H9 (cell line): ENCODE measurements at regions not wholly inside any gene's neighbourhood (a gene's known extent, or its start where the extent isn't known, plus 50 kb on each side); places are given as distances from the start of the nearest gene placed in this dataset.

Experiments used
- DNase-seq: peaks from one replicate; pipeline ENCODE4 v3.0.0-alpha.2; 2017
- H2AFZ ChIP-seq: one replicate; pipeline ENCODE4 v1.6.1; 2013; ENCODE audit warnings: mild to moderate bottlenecking, low read length, control low read depth, moderate library complexity
- H2AK5ac ChIP-seq: 2 replicates; pipeline ENCODE4 v1.6.1; 2013; ENCODE audit warnings: low read length, control low read depth, mixed read lengths; ENCODE audit not compliant: insufficient read length
- H2BK120ac ChIP-seq: one replicate; pipeline ENCODE4 v1.6.1; 2013; ENCODE audit warnings: low read depth, mild to moderate bottlenecking, low read length, control low read depth, inconsistent platforms; ENCODE audit not compliant: poor library complexity, severe bottlenecking
- H2BK12ac ChIP-seq: 2 replicates; pipeline ENCODE4 v1.6.1; 2013; ENCODE audit warnings: low read length, control low read depth, mixed read lengths, low read depth; ENCODE audit not compliant: insufficient read length
- H2BK15ac ChIP-seq: 2 replicates; pipeline ENCODE4 v1.6.1; 2013; ENCODE audit warnings: low read depth, low read length, control low read depth
- H2BK20ac ChIP-seq: one replicate; pipeline ENCODE4 v1.6.1; 2013; ENCODE audit warnings: low read depth, mild to moderate bottlenecking, low read length, control low read depth, inconsistent platforms; ENCODE audit not compliant: poor library complexity, severe bottlenecking
- H2BK5ac ChIP-seq: 2 replicates; pipeline ENCODE4 v1.6.1; 2013; ENCODE audit warnings: low read length, control low read depth, mixed read lengths; ENCODE audit not compliant: insufficient read length
- H3K14ac ChIP-seq: 2 replicates; pipeline ENCODE4 v1.6.1; 2013; ENCODE audit warnings: low read length, control low read depth; ENCODE audit not compliant: insufficient read depth
- H3K18ac ChIP-seq: 2 replicates; pipeline ENCODE4 v1.6.1; 2013; ENCODE audit warnings: low read depth, mild to moderate bottlenecking, mixed read lengths, low read length, control low read depth; ENCODE audit not compliant: insufficient read length
- H3K23ac ChIP-seq: 2 replicates; pipeline ENCODE4 v1.6.1; 2013; ENCODE audit warnings: low read length, control low read depth, mixed read lengths, low read depth; ENCODE audit not compliant: insufficient read length
- H3K23me2 ChIP-seq: 2 replicates; pipeline ENCODE4 v1.6.1; 2013; ENCODE audit warnings: low read depth, mild to moderate bottlenecking, mixed read lengths, low read length, control low read depth; ENCODE audit not compliant: insufficient read length, poor library complexity, severe bottlenecking
- H3K27ac ChIP-seq: 2 replicates; pipeline ENCODE4 v1.5.1; 2013; ENCODE audit warnings: low read length, control low read depth, mixed read lengths, low read depth; ENCODE audit not compliant: insufficient read length
- H3K27me3 ChIP-seq: 2 replicates; pipeline ENCODE4 v1.6.1; 2013; ENCODE audit warnings: low read length, control low read depth, inconsistent platforms; ENCODE audit not compliant: insufficient read depth
- H3K4ac ChIP-seq: 2 replicates; pipeline ENCODE4 v1.6.1; 2013; ENCODE audit warnings: low read depth, mild to moderate bottlenecking, control low read depth, inconsistent platforms, low read length, moderate library complexity
- H3K4me1 ChIP-seq: 2 replicates; pipeline ENCODE4 v1.6.1; 2013; ENCODE audit warnings: low read length, control low read depth, inconsistent platforms; ENCODE audit not compliant: insufficient read depth
- H3K4me2 ChIP-seq: 2 replicates; pipeline ENCODE4 v1.6.1; 2013; ENCODE audit warnings: low read length, control low read depth, mixed read lengths; ENCODE audit not compliant: insufficient read length, insufficient read depth
- H3K56ac ChIP-seq: 2 replicates; pipeline ENCODE4 v1.6.1; 2013; ENCODE audit warnings: low read depth, mild to moderate bottlenecking, mixed read lengths, low read length, control low read depth; ENCODE audit not compliant: insufficient read length
- H3K79me1 ChIP-seq: 2 replicates; pipeline ENCODE4 v1.6.1; 2013; ENCODE audit warnings: low read depth, mild to moderate bottlenecking, moderate library complexity, low read length, control low read depth, inconsistent platforms; ENCODE audit not compliant: insufficient read depth, poor library complexity, severe bottlenecking
- H3K79me2 ChIP-seq: 2 replicates; pipeline ENCODE4 v1.6.1; 2013; ENCODE audit warnings: low read length, control low read depth, inconsistent platforms; ENCODE audit not compliant: insufficient read depth
- H3K9ac ChIP-seq: 2 replicates; pipeline ENCODE4 v1.6.1; 2013; ENCODE audit warnings: low read length, control low read depth, mixed read lengths; ENCODE audit not compliant: insufficient read length; ENCODE audit errors: extremely low read depth
- H3K9me3 ChIP-seq: one replicate; pipeline ENCODE4 v1.6.1; 2013; ENCODE audit warnings: low read depth, low read length, inconsistent platforms; ENCODE audit not compliant: control insufficient read depth
- H3T11ph ChIP-seq: one replicate; pipeline ENCODE4 v1.6.1; 2013; ENCODE audit warnings: mild to moderate bottlenecking, low read length, control low read depth, inconsistent platforms
- H4K20me1 ChIP-seq: one replicate; pipeline ENCODE4 v1.6.1; 2013; ENCODE audit not compliant: control insufficient read depth, insufficient read length, insufficient read depth
- H4K5ac ChIP-seq: 2 replicates; pipeline ENCODE4 v1.6.1; 2013; ENCODE audit warnings: low read depth, mild to moderate bottlenecking, mixed read lengths, low read length, control low read depth; ENCODE audit not compliant: insufficient read length
- H4K8ac ChIP-seq: replicated peaks from 2 replicates; pipeline ENCODE4 v1.6.1; 2013; ENCODE audit warnings: low read length, control low read depth, mixed read lengths, low read depth; ENCODE audit not compliant: insufficient read length
- H4K91ac ChIP-seq: 2 replicates; pipeline ENCODE4 v1.6.1; 2013; ENCODE audit warnings: low read depth, mild to moderate bottlenecking, moderate library complexity, mixed read lengths, low read length, control low read depth; ENCODE audit not compliant: insufficient read length
- H3K27ac Mint-ChIP-seq, 3 experiments: 2 replicates in 2 of 3; 3 replicates in 1 of 3; pipeline ENCODE4 v1.8.0; 2020 to 2021; ENCODE audit warnings: mixed read lengths in 3 of 3, mild to moderate bottlenecking in 1 of 3, moderate library complexity in 1 of 3
- H3K27me3 Mint-ChIP-seq: 2 replicates; pipeline ENCODE4 v1.8.0; 2021; ENCODE audit warnings: low read depth, mild to moderate bottlenecking, moderate library complexity, mixed read lengths
- H3K36me3 Mint-ChIP-seq, 3 experiments: 2 replicates in 2 of 3; 3 replicates in 1 of 3; pipeline ENCODE4 v1.8.0; 2020 to 2021; ENCODE audit warnings: low read depth in 3 of 3, mixed read lengths in 3 of 3; ENCODE audit not compliant: insufficient read depth in 1 of 3
- H3K4me1 Mint-ChIP-seq, 2 experiments: 2 replicates each; pipeline ENCODE4 v1.8.0; 2020; ENCODE audit warnings: mixed read lengths in 2 of 2
- H3K4me3 Mint-ChIP-seq, 2 experiments: 2 replicates in 1 of 2; 3 replicates in 1 of 2; pipeline ENCODE4 v1.8.0; 2020 to 2021; ENCODE audit warnings: mild to moderate bottlenecking in 2 of 2, mixed read lengths in 2 of 2, moderate library complexity in 1 of 2
- H3K9me3 Mint-ChIP-seq, 2 experiments: 2 replicates in 1 of 2; 3 replicates in 1 of 2; pipeline ENCODE4 v1.8.0; 2020; ENCODE audit warnings: mild to moderate bottlenecking in 2 of 2, mixed read lengths in 2 of 2, moderate library complexity in 1 of 2
- CTCF ChIP-seq: fragments of 200-600 bp; sonication (generic); conservative IDR thresholded peaks from 3 replicates; pipeline ENCODE4 v1.8.0; 2021; ENCODE audit warnings: antibody characterized with exemption, mild to moderate bottlenecking
- WGBS: extraction: QIAGEN DNeasy Blood & Tissue Kit; methylation state at CpG from one replicate; pipeline ENCODE4 v1.1.7; 2013; ENCODE audit warnings: missing lambda C conversion rate, low lambda C conversion rate, mixed read lengths; ENCODE audit not compliant: insufficient read length; ENCODE audit errors: extremely low coverage; 5-methylcytosine and 5-hydroxymethylcytosine counted together

DNA sequence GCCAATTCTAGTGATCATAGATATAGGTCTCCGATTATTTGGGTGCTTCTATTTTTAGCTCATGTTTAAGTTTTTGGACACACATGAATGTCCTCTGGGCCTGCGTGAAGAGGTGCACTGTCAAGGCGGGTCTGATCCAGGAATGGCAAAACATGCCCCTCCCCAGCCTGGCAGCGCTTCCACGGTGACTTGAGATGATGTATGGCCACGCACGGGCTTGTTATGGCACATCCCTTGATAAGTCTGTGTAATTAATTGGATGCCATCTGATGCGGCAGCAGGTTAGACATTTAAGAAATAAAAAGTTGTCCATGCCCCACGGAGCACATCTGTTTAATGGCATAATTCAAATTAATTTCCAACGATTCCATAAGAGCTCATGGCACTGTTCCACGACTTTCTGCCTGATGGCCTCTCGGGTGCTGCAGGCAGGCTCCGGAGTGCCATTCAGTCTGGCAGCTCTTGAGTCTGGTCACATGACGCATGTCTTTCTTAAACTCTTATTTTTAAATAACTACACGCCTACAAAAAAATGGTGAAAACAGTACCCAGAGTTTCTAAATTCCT, 151.4 kb downstream of the ACKR3 start:
- Mint-ChIP-seq H3K27me3 (peaks cover 6% of the 10 kb centered on the region), H3K4me1 (peaks cover 0 to 11% of the 10 kb centered on the region in 2 experiments; a peak in 3 of 4 replicates), H3K4me3 (no peak overlapping the region), H3K36me3 (no peaks in the 10 kb centered on the region), H3K27ac (no peak overlapping the region), H3K9me3 (no peaks in the 10 kb centered on the region)
- Histone ChIP-seq H3K23ac (no peak overlapping the region), H2AFZ (no peak overlapping the region), H2AK5ac (no peak overlapping the region), H3K27me3 (no peaks in the 10 kb centered on the region), H3K4me2 (no peak overlapping the region), H3K18ac (no peak overlapping the region), H2BK5ac (no peak overlapping the region), H3K23me2 (no peaks in the 10 kb centered on the region), H3K79me2 (no peaks in the 10 kb centered on the region), H2BK12ac (no peak overlapping the region), H4K20me1 (no peaks in the 10 kb centered on the region), H3T11ph (no peak overlapping the region), H4K91ac (no peak overlapping the region), H3K9ac (no peak overlapping the region), H2BK15ac (no peak overlapping the region), H3K79me1 (no peaks in the 10 kb centered on the region), H2BK20ac (no peak overlapping the region), H4K5ac (no peak overlapping the region), H2BK120ac (no peak overlapping the region), H3K4ac (no peak overlapping the region), H3K27ac (no peak overlapping the region), H3K14ac (no peak overlapping the region), H3K56ac (no peak overlapping the region), H4K8ac (no peak overlapping the region), H3K9me3 (no peaks in the 10 kb centered on the region), H3K4me1 (no peaks in the 10 kb centered on the region)
- no peak for TF ChIP-seq CTCF
- DNase-seq = no peak
- WGBS = no CpG with 5 or more reads among the region's 15 CpGs
